Trophoblast cell (in vitro differentiated cells and primary cell): ENCODE measurements at regions not wholly inside any gene's neighbourhood (a gene's known extent, or its start where the extent isn't known, plus 50 kb on each side); places are given as distances from the start of the nearest gene placed in this dataset.
"Not testable (repeated sequence)": the region's sequence is repeated elsewhere in the genome, so short reads cannot be mapped to it uniquely, and the experiment has no call there.

ENCODE experiments used
- DNase-seq, 2 donors: peaks; one replicate each; pipeline ENCODE4 v3.0.0-alpha.2; 2016
- H2AFZ ChIP-seq: 2 replicates; pipeline ENCODE4 v1.6.1; 2013; ENCODE audit warnings: low read length, moderate library complexity, mild to moderate bottlenecking; ENCODE audit not compliant: insufficient read depth, poor library complexity
- H2AK5ac ChIP-seq: 2 replicates; pipeline ENCODE4 v1.6.1; 2013; ENCODE audit warnings: mild to moderate bottlenecking, low read length
- H2BK120ac ChIP-seq: 2 replicates; pipeline ENCODE4 v1.6.1; 2013; ENCODE audit warnings: low read length, mild to moderate bottlenecking, moderate library complexity; ENCODE audit not compliant: insufficient read depth, poor library complexity
- H2BK12ac ChIP-seq: 2 replicates; pipeline ENCODE4 v1.6.1; 2013; ENCODE audit warnings: mild to moderate bottlenecking, low read length, moderate library complexity
- H2BK5ac ChIP-seq: 2 replicates; pipeline ENCODE4 v1.6.1; 2013; ENCODE audit warnings: low read length, low read depth, moderate library complexity, mild to moderate bottlenecking; ENCODE audit not compliant: poor library complexity
- H3K14ac ChIP-seq: 2 replicates; pipeline ENCODE4 v1.6.1; 2013; ENCODE audit warnings: mild to moderate bottlenecking, low read length
- H3K18ac ChIP-seq: 2 replicates; pipeline ENCODE4 v1.6.1; 2013; ENCODE audit warnings: mild to moderate bottlenecking, low read length
- H3K23ac ChIP-seq: 2 replicates; pipeline ENCODE4 v1.6.1; 2013; ENCODE audit warnings: low read length
- H3K27ac ChIP-seq: 2 replicates; pipeline ENCODE4 v1.5.1; 2013; ENCODE audit warnings: low read depth, mild to moderate bottlenecking, inconsistent platforms, low read length, moderate library complexity
- H3K27me3 ChIP-seq: 2 replicates; pipeline ENCODE4 v1.6.1; 2013; ENCODE audit warnings: inconsistent platforms, mild to moderate bottlenecking, low read length, moderate library complexity; ENCODE audit not compliant: insufficient read depth
- H3K36me3 ChIP-seq, 2 experiments: 1 replicate in 1 of 2; 2 replicates in 1 of 2; pipeline ENCODE4 v1.6.1; 2013; ENCODE audit warnings: low read length in 2 of 2, mild to moderate bottlenecking in 2 of 2, moderate library complexity in 1 of 2; ENCODE audit not compliant: insufficient read depth in 2 of 2, control insufficient read depth in 1 of 2
- H3K4ac ChIP-seq: 2 replicates; pipeline ENCODE4 v1.6.1; 2013; ENCODE audit warnings: low read depth, mild to moderate bottlenecking, low read length, moderate library complexity
- H3K4me1 ChIP-seq, 2 experiments: 1 replicate in 1 of 2; 2 replicates in 1 of 2; pipeline ENCODE4 v1.6.1; 2013; ENCODE audit warnings: low read length in 2 of 2, mild to moderate bottlenecking in 2 of 2, moderate library complexity in 1 of 2; ENCODE audit not compliant: insufficient read depth in 2 of 2, control insufficient read depth in 1 of 2
- H3K4me2 ChIP-seq: 2 replicates; pipeline ENCODE4 v1.6.1; 2013; ENCODE audit warnings: inconsistent platforms, mild to moderate bottlenecking, low read length, moderate library complexity
- H3K4me3 ChIP-seq: 2 replicates; pipeline ENCODE4 v1.5.1; 2013; ENCODE audit warnings: mild to moderate bottlenecking, low read depth, low read length, inconsistent platforms
- H3K79me1 ChIP-seq: one replicate; pipeline ENCODE4 v1.6.1; 2013; ENCODE audit warnings: low read length
- H3K79me2 ChIP-seq: 2 replicates; pipeline ENCODE4 v1.6.1; 2013; ENCODE audit warnings: low read length, mild to moderate bottlenecking; ENCODE audit not compliant: control insufficient read depth, insufficient read depth, poor library complexity
- H3K9ac ChIP-seq: 2 replicates; pipeline ENCODE4 v1.6.1; 2013; ENCODE audit warnings: mild to moderate bottlenecking, low read length
- H3K9me3 ChIP-seq: 2 replicates; pipeline ENCODE4 v1.6.1; 2013; ENCODE audit warnings: low read depth, mild to moderate bottlenecking, control low read depth, inconsistent platforms, low read length; ENCODE audit not compliant: insufficient read depth
- H4K12ac ChIP-seq: 2 replicates; pipeline ENCODE4 v1.6.1; 2013; ENCODE audit warnings: low read depth, mild to moderate bottlenecking, low read length, moderate library complexity
- H4K8ac ChIP-seq: 2 replicates; pipeline ENCODE4 v1.6.1; 2013; ENCODE audit warnings: low read depth, mild to moderate bottlenecking, low read length, moderate library complexity
- H4K91ac ChIP-seq: one replicate; pipeline ENCODE4 v1.6.1; 2013; ENCODE audit warnings: low read depth, mild to moderate bottlenecking, low read length, moderate library complexity
- WGBS: extraction: QIAGEN DNeasy Blood & Tissue Kit; methylation state at CpG from one replicate; pipeline ENCODE4 v1.1.7; 2013; ENCODE audit warnings: missing lambda C conversion rate; ENCODE audit not compliant: insufficient read length, insufficient coverage; ENCODE audit errors: extremely low coverage; 5-methylcytosine and 5-hydroxymethylcytosine counted together

DNA sequence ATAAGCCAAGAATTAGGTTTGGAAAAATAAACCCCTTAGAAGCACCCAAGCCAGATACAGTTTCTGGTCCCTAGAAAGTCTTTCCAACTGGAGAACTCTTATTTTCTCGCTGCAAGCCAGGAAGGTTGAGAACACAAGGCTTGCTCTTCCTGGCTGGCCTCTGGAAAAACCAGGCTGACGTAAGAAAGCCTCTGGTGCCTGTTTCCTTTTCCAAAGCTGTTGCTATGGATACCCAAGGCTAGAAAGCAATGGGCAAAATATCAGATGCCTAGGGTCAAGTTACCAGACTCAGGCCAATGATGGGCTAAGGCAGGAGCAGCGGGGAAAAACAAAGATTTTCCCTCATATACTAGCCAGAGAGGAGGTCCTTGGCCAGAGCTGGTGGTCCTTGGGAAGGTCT lies 281.6 kb downstream of the KLHL13 start:
- Histone ChIP-seq H3K79me1 (no peaks in the 10 kb centered on the region), H3K4me1 (no peaks in the 10 kb centered on the region), H3K27me3 (no peaks in the 10 kb centered on the region), H2AK5ac (no peak overlapping the region), H3K79me2 (no peaks in the 10 kb centered on the region), H3K4me2 (no peak overlapping the region), H3K27ac (no peak overlapping the region), H3K4ac (no peak overlapping the region), H4K12ac (no peak overlapping the region), H3K4me3 (no peak overlapping the region), H3K14ac (no peak overlapping the region), H4K91ac (no peak overlapping the region), H3K36me3 (no peaks in the 10 kb centered on the region), H2BK12ac (no peak overlapping the region), H3K18ac (no peak overlapping the region), H2AFZ (no peak overlapping the region), H2BK5ac (no peak overlapping the region), H3K9ac (no peak overlapping the region), H3K9me3 (no peaks in the 10 kb centered on the region), H2BK120ac (no peak overlapping the region), H3K23ac (no peak overlapping the region), H4K8ac (no peak overlapping the region)
- no peak for DNase-seq
- WGBS = no CpG with 5 or more reads among the region's 3 CpGs

DNA sequence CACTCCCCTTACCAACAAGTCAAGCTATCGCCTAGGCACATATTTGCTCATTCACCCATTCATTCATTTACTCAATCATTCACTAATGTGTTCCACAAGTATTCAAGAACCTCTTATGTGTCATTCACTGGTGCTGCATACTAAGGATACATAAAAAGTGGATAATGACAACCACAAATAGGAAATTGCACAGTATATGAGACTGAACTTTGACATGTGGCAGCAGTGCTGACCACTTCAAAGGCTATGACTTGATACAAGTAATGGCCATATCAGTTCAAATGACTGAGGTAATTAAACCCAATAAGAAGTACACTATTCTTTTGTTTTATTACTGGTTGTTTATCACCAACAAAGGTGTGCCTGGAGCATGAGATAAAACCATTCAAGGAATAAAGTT lies 282.5 kb downstream of the KLHL13 start:
- H2BK12ac ChIP-seq = no peak overlapping the region
- H3K23ac ChIP-seq = no peak overlapping the region
- no peak overlapping the region for H3K4me3 ChIP-seq
- H4K91ac ChIP-seq = no peak overlapping the region
- no peaks in the 10 kb centered on the region for H3K79me1 ChIP-seq
- H2BK120ac ChIP-seq = no peak overlapping the region
- no peak overlapping the region for H3K4me2 ChIP-seq
- H3K14ac ChIP-seq = no peak overlapping the region
- H3K27ac ChIP-seq = no peak overlapping the region
- H3K9ac ChIP-seq = no peak overlapping the region
- H3K79me2 ChIP-seq = no peaks in the 10 kb centered on the region
- no peak overlapping the region for H3K18ac ChIP-seq
- H3K9me3 ChIP-seq = no peaks in the 10 kb centered on the region
- no peaks in the 10 kb centered on the region for H3K4me1 ChIP-seq
- no peak overlapping the region for H3K4ac ChIP-seq
- H4K12ac ChIP-seq = no peak overlapping the region
- no peak overlapping the region for H2BK5ac ChIP-seq
- no peak for DNase-seq
- H3K27me3 ChIP-seq = no peaks in the 10 kb centered on the region
- H3K36me3 ChIP-seq = no peaks in the 10 kb centered on the region
- no peak overlapping the region for H2AK5ac ChIP-seq
- WGBS = no CpG with 5 or more reads among the region's 1 CpG
- H2AFZ ChIP-seq = no peak overlapping the region
- no peak overlapping the region for H4K8ac ChIP-seq

DNA sequence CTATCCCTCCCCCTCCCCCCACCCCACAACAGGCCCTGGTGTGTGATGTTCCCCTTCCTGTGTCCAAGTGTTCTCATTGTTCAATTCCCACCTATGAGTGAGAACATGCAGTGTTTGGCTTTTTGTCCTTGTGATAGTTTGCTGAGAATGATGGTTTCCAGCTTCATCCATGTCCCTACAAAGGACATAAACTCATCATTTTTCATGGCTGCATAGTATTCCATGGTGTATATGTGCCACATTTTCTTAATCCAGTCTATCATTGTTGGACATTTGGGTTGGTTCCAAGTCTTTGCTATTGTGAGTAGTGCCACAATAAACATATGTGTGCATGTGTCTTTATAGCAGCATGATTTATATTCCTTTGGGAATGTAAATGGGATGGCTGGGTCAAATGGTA lies 295.1 kb downstream of the KLHL13 start:
- H2BK12ac ChIP-seq, H3K4ac ChIP-seq, H2AK5ac ChIP-seq, H3K4me1 ChIP-seq, H3K9ac ChIP-seq, DNase-seq, H3K27ac ChIP-seq, H3K14ac ChIP-seq, H4K8ac ChIP-seq, H4K12ac ChIP-seq, H3K4me2 ChIP-seq, H3K9me3 ChIP-seq, H3K4me3 ChIP-seq, H3K79me1 ChIP-seq, H3K23ac ChIP-seq, H4K91ac ChIP-seq, H3K36me3 ChIP-seq, H3K18ac ChIP-seq, H2BK5ac ChIP-seq, H3K79me2 ChIP-seq, H2BK120ac ChIP-seq, H2AFZ ChIP-seq, H3K27me3 ChIP-seq: not testable (repeated sequence)

DNA sequence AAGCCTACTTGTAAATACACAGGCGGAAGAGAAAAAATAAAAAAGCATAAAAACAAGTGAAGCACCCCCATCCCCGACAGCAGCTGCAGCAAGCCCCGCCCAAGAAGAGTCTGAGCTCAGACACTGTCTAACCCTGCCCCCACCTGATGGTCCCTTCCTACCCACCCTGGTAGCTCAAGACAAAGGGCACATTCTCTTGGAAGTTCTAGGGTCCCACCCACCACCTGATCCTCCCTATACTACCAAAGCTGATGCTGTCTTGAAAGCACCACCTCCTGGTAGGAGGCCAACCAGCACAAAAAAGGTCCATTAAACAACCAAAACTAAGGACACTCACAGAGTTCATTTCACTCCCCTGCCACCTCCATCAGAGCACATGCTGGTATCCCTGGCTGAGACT lies 308.2 kb downstream of the KLHL13 start:
- DNase-seq = no peak

DNA sequence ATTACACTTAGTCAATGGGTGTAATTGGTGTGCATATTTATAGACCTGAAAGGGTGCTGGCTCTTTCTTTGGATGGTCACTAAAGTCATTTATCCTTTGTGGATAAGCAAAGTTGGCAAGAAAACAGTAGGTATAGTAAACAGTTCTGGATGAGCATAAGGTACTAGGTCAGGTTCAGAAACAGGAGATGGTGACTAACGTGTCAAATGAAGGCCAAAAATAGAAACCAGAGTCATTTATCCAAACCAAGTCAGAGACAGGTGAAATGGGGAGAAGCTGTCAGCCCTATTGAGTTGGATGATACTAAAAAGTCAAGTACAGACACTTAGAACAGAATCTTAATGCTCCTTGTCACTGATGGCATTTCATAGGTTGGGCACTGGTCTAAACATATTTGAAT lies 313.1 kb downstream of the KLHL13 start:
- Histone ChIP-seq H3K4me3 (no peak overlapping the region), H4K12ac (no peak overlapping the region), H4K91ac (no peak overlapping the region), H2BK12ac (no peak overlapping the region), H3K27ac (no peak overlapping the region), H3K4me2 (no peak overlapping the region), H3K18ac (no peak overlapping the region), H3K23ac (no peak overlapping the region), H3K79me2 (no peaks in the 10 kb centered on the region), H3K27me3 (no peaks in the 10 kb centered on the region), H3K9ac (no peak overlapping the region), H2AFZ (no peak overlapping the region), H3K4me1 (no peaks in the 10 kb centered on the region), H2BK5ac (no peak overlapping the region), H2AK5ac (no peak overlapping the region), H3K9me3 (no peaks in the 10 kb centered on the region), H3K79me1 (no peaks in the 10 kb centered on the region), H3K14ac (no peak overlapping the region), H2BK120ac (no peak overlapping the region), H3K36me3 (no peaks in the 10 kb centered on the region), H4K8ac (no peak overlapping the region), H3K4ac (no peak overlapping the region)
- no peak for DNase-seq
- WGBS = no CpG with 5 or more reads among the region's 1 CpG

More for the DNA sequence above, 308.2 kb downstream of the KLHL13 start:
- H3K27ac ChIP-seq = no peak overlapping the region
- no peaks in the 10 kb centered on the region for H3K79me1 ChIP-seq
- H3K79me2 ChIP-seq = no peaks in the 10 kb centered on the region
- H3K36me3 ChIP-seq = no peaks in the 10 kb centered on the region
- H2AK5ac ChIP-seq = no peak overlapping the region
- H3K4me3 ChIP-seq = no peak overlapping the region
- H2AFZ ChIP-seq = no peak overlapping the region
- H3K18ac ChIP-seq = no peak overlapping the region
- no peak overlapping the region for H3K4ac ChIP-seq
- no peak overlapping the region for H2BK12ac ChIP-seq
- H3K4me1 ChIP-seq = no peaks in the 10 kb centered on the region
- no peaks in the 10 kb centered on the region for H3K9me3 ChIP-seq
- H2BK5ac ChIP-seq = no peak overlapping the region
- H4K12ac ChIP-seq = no peak overlapping the region
- no peak overlapping the region for H4K91ac ChIP-seq
- H3K4me2 ChIP-seq = no peak overlapping the region
- no peak overlapping the region for H3K23ac ChIP-seq
- no peak overlapping the region for H3K14ac ChIP-seq
- WGBS = no CpG with 5 or more reads among the region's 3 CpGs
- H3K9ac ChIP-seq = no peak overlapping the region
- H2BK120ac ChIP-seq = no peak overlapping the region
- no peak overlapping the region for H4K8ac ChIP-seq
- H3K27me3 ChIP-seq = no peaks in the 10 kb centered on the region
